COR-L47 (cell line): ENCODE measurements at regions not wholly inside any gene's neighbourhood (a gene's known extent, or its start where the extent isn't known, plus 50 kb on each side); places are given as distances from the start of the nearest gene placed in this dataset.

Experiments
- DNase-seq: peaks from one replicate; lab custom pipeline; 2025; lab: John Stamatoyannopoulos, UW

GRCh38 chr16:18055411-18055916 is 281.1 kb downstream of the NPIPA8 start:
- no peak for DNase-seq

- DNase-seq, result no peak
Observed at GRCh38 chr16:18050777-18051176, 285.8 kb downstream of the NPIPA8 start.

GRCh38 chr16:18050234-18050633 is 286.3 kb downstream of the NPIPA8 start:
- DNase-seq, result no peak

- no peak for DNase-seq
Observed at GRCh38 chr16:18049547-18050133, 286.9 kb downstream of the NPIPA8 start.

- no peak for DNase-seq
Observed at GRCh38 chr16:18048853-18049546, 287.5 kb downstream of the NPIPA8 start.

- no peak for DNase-seq
Observed at GRCh38 chr16:18047761-18048160, 288.8 kb downstream of the NPIPA8 start.

GRCh38 chr16:18045356-18045755 is 291.2 kb downstream of the NPIPA8 start:
- no peak for DNase-seq

GRCh38 chr16:18041864-18042834 is 294.4 kb downstream of the NPIPA8 start:
- no peak for DNase-seq

- DNase-seq, result no peak
Observed at GRCh38 chr16:18039931-18040330, 296.6 kb downstream of the NPIPA8 start.

GRCh38 chr16:18037051-18037450 is 299.5 kb downstream of the NPIPA8 start:
- DNase-seq, result no peak

GRCh38 chr16:18024611-18025010 is 311.9 kb downstream of the NPIPA8 start:
- no peak for DNase-seq

- no peak for DNase-seq
Observed at GRCh38 chr16:18018376-18018775, 318.2 kb downstream of the NPIPA8 start.

- no peak for DNase-seq
Observed at GRCh38 chr16:18013863-18014262, 322.7 kb downstream of the NPIPA8 start.

GRCh38 chr16:18008356-18008755 is 328.2 kb downstream of the NPIPA8 start:
- no peak for DNase-seq

- no peak for DNase-seq
Observed at GRCh38 chr16:18003033-18003432, 333.5 kb downstream of the NPIPA8 start.

GRCh38 chr16:17998996-17999395 is 337.5 kb downstream of the NPIPA8 start:
- no peak for DNase-seq

GRCh38 chr16:17998550-17998949 is 338.0 kb downstream of the NPIPA8 start:
- DNase-seq, result no peak

- DNase-seq, result no peak
Observed at GRCh38 chr16:17994027-17994426, 342.5 kb downstream of the NPIPA8 start.

- DNase-seq, result no peak
Observed at GRCh38 chr16:17992416-17992815, 344.1 kb downstream of the NPIPA8 start.

- no peak for DNase-seq
Observed at GRCh38 chr16:17989255-17989654, 347.3 kb downstream of the NPIPA8 start.

GRCh38 chr16:17988839-17989238 is 347.7 kb downstream of the NPIPA8 start:
- no peak for DNase-seq

- no peak for DNase-seq
Observed at GRCh38 chr16:17986991-17987390, 349.5 kb downstream of the NPIPA8 start.

GRCh38 chr16:17984810-17985209 is 351.7 kb downstream of the NPIPA8 start:
- DNase-seq, result no peak
